OCI-LY1 (cell line): ENCODE measurements at regions not wholly inside any gene's neighbourhood (a gene's known extent, or its start where the extent isn't known, plus 50 kb on each side); places are given as distances from the start of the nearest gene placed in this dataset.

ENCODE experiments used
- EZH2 ChIP-seq: fragments of 200-600 bp; sonication (generic), shearing (Covaris generic); IDR thresholded peaks from 2 replicates; pipeline ENCODE4 v1.8.0; 2017; ENCODE audit warnings: borderline replicate concordance, mixed run types, mild to moderate bottlenecking, antibody characterized with exemption, low read length, moderate library complexity, mixed read lengths
- TF ChIP-seq, protein P1 (sequence below): fragments of 200-600 bp; sonication (generic), shearing (Covaris generic); IDR thresholded peaks from 2 replicates; pipeline ENCODE4 v1.5.1; 2017; ENCODE audit warnings: mild to moderate bottlenecking, antibody characterized with exemption, low read length, moderate library complexity, mixed read lengths

DNA sequence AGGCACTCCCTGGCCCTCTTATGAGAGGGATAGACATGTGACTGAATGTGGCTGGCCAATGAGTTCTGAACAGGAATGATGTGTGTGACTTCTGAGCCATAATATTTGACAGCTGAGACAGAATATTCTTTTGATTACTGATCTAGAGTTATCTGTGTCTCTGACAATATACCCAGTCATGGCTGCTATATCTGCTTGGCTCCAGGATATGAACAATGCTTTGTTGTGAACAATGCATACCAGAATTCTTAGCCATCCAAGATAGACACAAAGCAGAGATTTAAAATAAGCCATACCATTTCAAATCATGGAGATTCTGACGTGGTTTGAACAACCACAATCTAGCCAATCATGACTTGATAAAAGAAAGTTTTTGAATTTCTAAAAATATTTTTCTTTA lies 840.3 kb upstream of the SEMA6A start:
- TF ChIP-seq, protein P1, sequence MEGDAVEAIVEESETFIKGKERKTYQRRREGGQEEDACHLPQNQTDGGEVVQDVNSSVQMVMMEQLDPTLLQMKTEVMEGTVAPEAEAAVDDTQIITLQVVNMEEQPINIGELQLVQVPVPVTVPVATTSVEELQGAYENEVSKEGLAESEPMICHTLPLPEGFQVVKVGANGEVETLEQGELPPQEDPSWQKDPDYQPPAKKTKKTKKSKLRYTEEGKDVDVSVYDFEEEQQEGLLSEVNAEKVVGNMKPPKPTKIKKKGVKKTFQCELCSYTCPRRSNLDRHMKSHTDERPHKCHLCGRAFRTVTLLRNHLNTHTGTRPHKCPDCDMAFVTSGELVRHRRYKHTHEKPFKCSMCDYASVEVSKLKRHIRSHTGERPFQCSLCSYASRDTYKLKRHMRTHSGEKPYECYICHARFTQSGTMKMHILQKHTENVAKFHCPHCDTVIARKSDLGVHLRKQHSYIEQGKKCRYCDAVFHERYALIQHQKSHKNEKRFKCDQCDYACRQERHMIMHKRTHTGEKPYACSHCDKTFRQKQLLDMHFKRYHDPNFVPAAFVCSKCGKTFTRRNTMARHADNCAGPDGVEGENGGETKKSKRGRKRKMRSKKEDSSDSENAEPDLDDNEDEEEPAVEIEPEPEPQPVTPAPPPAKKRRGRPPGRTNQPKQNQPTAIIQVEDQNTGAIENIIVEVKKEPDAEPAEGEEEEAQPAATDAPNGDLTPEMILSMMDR, result no peak
- TF ChIP-seq EZH2, result no peak
